GM23248 (cell line): ENCODE measurements at regions not wholly inside any gene's neighbourhood (a gene's known extent, or its start where the extent isn't known, plus 50 kb on each side); places are given as distances from the start of the nearest gene placed in this dataset.

Source experiments
- EZH2 ChIP-seq: fragments of 200-600 bp; sonication (generic); IDR thresholded peaks from 2 replicates; pipeline ENCODE4 v1.6.1; 2018; ENCODE audit warnings: antibody characterized with exemption, mild to moderate bottlenecking; ENCODE audit not compliant: insufficient read depth, poor library complexity, severe bottlenecking
- EZH2phosphoT487 ChIP-seq: fragments of 200-600 bp; sonication (generic); IDR thresholded peaks from 2 replicates; pipeline ENCODE4 v1.6.1; 2018; ENCODE audit warnings: antibody characterized with exemption, moderate library complexity, mild to moderate bottlenecking, low read depth; ENCODE audit not compliant: insufficient read depth

GRCh38 chr13:63605403-63605802 is 2189.8 kb upstream of the PCDH20 start:
- TF ChIP-seq EZH2 (no peak), EZH2phosphoT487 (no peak)
